Mesothelial cell of epicardium (in vitro differentiated cells): ENCODE measurements at regions not wholly inside any gene's neighbourhood (a gene's known extent, or its start where the extent isn't known, plus 50 kb on each side); places are given as distances from the start of the nearest gene placed in this dataset.

ENCODE experiments used
- DNase-seq, 2 experiments: peaks; one replicate each; pipeline ENCODE4 v3.0.0; 2021; ENCODE audit warnings: low spot score in 2 of 2; ENCODE audit not compliant: unreplicated experiment in 2 of 2
- H3K27ac Mint-ChIP-seq: 2 replicates; pipeline ENCODE4 v1.8.0; 2021; ENCODE audit warnings: mixed read lengths
- H3K27me3 Mint-ChIP-seq: 2 replicates; pipeline ENCODE4 v1.8.0; 2021; ENCODE audit warnings: low read depth, mixed read lengths
- H3K36me3 Mint-ChIP-seq: 2 replicates; pipeline ENCODE4 v1.8.0; 2021; ENCODE audit warnings: mixed read lengths
- H3K4me1 Mint-ChIP-seq: 2 replicates; pipeline ENCODE4 v1.8.0; 2021; ENCODE audit warnings: mixed read lengths
- H3K4me3 Mint-ChIP-seq: 2 replicates; pipeline ENCODE4 v1.8.0; 2021; ENCODE audit warnings: mild to moderate bottlenecking, moderate library complexity, mixed read lengths
- H3K9me3 Mint-ChIP-seq: 2 replicates; pipeline ENCODE4 v1.8.0; 2021; ENCODE audit warnings: mixed read lengths
- CTCF ChIP-seq: fragments of 200-600 bp; sonication (generic); IDR thresholded peaks from one replicate; pipeline ENCODE4 v1.5.0; 2021; ENCODE audit warnings: antibody characterized with exemption; ENCODE audit not compliant: unreplicated experiment

GRCh38 chr14:60356906-60357550 lies 108.0 kb downstream of the PPM1A start:
- Mint-ChIP-seq H3K27me3 (no peaks in the 10 kb centered on the region), H3K9me3 (no peaks in the 10 kb centered on the region), H3K36me3 (no peaks in the 10 kb centered on the region), H3K4me1 (peaks cover 11% of the 10 kb centered on the region), H3K27ac (no peak overlapping the region), H3K4me3 (no peak overlapping the region)
- DNase-seq, result no peak
- TF ChIP-seq CTCF, result no peak

- H3K4me3 Mint-ChIP-seq, result no peak overlapping the region
- no peak for DNase-seq
- H3K27ac Mint-ChIP-seq, result no peak overlapping the region
- no peaks in the 10 kb centered on the region for H3K27me3 Mint-ChIP-seq
- no peak for TF ChIP-seq CTCF
- no peaks in the 10 kb centered on the region for H3K9me3 Mint-ChIP-seq
- peaks cover 11% of the 10 kb centered on the region for H3K4me1 Mint-ChIP-seq
- no peaks in the 10 kb centered on the region for H3K36me3 Mint-ChIP-seq
Observed at GRCh38 chr14:60357551-60358149, 108.6 kb downstream of the PPM1A start.

- Mint-ChIP-seq H3K4me1 (no peaks in the 10 kb centered on the region), H3K4me3 (no peak overlapping the region), H3K9me3 (no peaks in the 10 kb centered on the region), H3K36me3 (no peaks in the 10 kb centered on the region), H3K27ac (no peak overlapping the region), H3K27me3 (peaks cover 8% of the 10 kb centered on the region)
- TF ChIP-seq CTCF, result no peak
- no peak for DNase-seq
Observed at GRCh38 chr14:60363275-60363674, 114.3 kb downstream of the PPM1A start.

- Mint-ChIP-seq H3K9me3 (no peaks in the 10 kb centered on the region), H3K4me1 (no peaks in the 10 kb centered on the region), H3K4me3 (no peak overlapping the region), H3K27ac (no peak overlapping the region), H3K27me3 (peaks cover 8% of the 10 kb centered on the region), H3K36me3 (no peaks in the 10 kb centered on the region)
- DNase-seq, result no peak
- TF ChIP-seq CTCF, result no peak
Observed at GRCh38 chr14:60363687-60364086, 114.7 kb downstream of the PPM1A start.

- DNase-seq, result no peak
- no peak for TF ChIP-seq CTCF
- H3K9me3 Mint-ChIP-seq, result peaks cover 3% of the 10 kb centered on the region
Observed at GRCh38 chr14:60381909-60382308, 104.0 kb downstream of the C14orf39 start.

More at GRCh38 chr14:60381909-60382308, 104.0 kb downstream of the C14orf39 start:
- peaks cover 27% of the 10 kb centered on the region for H3K27me3 Mint-ChIP-seq
- no peaks in the 10 kb centered on the region for H3K36me3 Mint-ChIP-seq
- H3K27ac Mint-ChIP-seq, result no peak overlapping the region
- H3K4me3 Mint-ChIP-seq, result no peak overlapping the region
- no peaks in the 10 kb centered on the region for H3K4me1 Mint-ChIP-seq
